IPS-18a (cell line): ENCODE measurements at regions not wholly inside any gene's neighbourhood (a gene's known extent, or its start where the extent isn't known, plus 50 kb on each side); places are given as distances from the start of the nearest gene placed in this dataset.

Experiments used
- H3K27ac ChIP-seq: one replicate; pipeline ENCODE4 v1.5.1; 2013; ENCODE audit warnings: low read length
- H3K27me3 ChIP-seq: one replicate; pipeline ENCODE4 v1.6.1; 2013; ENCODE audit warnings: mild to moderate bottlenecking, low read length; ENCODE audit not compliant: control insufficient read depth, insufficient read depth
- H3K36me3 ChIP-seq: one replicate; pipeline ENCODE4 v1.6.1; 2013; ENCODE audit warnings: low read depth, low read length; ENCODE audit not compliant: control insufficient read depth
- H3K4me1 ChIP-seq: one replicate; pipeline ENCODE4 v1.6.1; 2013; ENCODE audit warnings: low read depth, low read length; ENCODE audit not compliant: control insufficient read depth
- H3K4me3 ChIP-seq: one replicate; pipeline ENCODE4 v1.5.1; 2013; ENCODE audit warnings: low read length
- H3K9ac ChIP-seq: one replicate; pipeline ENCODE4 v1.6.1; 2013; ENCODE audit warnings: mild to moderate bottlenecking, low read length, moderate library complexity
- H3K9me3 ChIP-seq: one replicate; pipeline ENCODE4 v1.6.1; 2013; ENCODE audit warnings: low read depth, low read length; ENCODE audit not compliant: control insufficient read depth

- H3K4me3 ChIP-seq: no peak overlapping the region
- H3K27me3 ChIP-seq: no peaks in the 10 kb centered on the region
- H3K9ac ChIP-seq: no peak overlapping the region
- H3K4me1 ChIP-seq: no peaks in the 10 kb centered on the region
- no peak overlapping the region for H3K27ac ChIP-seq
- no peaks in the 10 kb centered on the region for H3K9me3 ChIP-seq
- H3K36me3 ChIP-seq: no peaks in the 10 kb centered on the region
Measured at GRCh38 chr13:72657379-72657778, 70.0 kb downstream of the MZT1 start.

- Histone ChIP-seq H3K27ac (no peak overlapping the region), H3K4me3 (no peak overlapping the region), H3K4me1 (no peaks in the 10 kb centered on the region), H3K9ac (no peak overlapping the region), H3K36me3 (no peaks in the 10 kb centered on the region), H3K9me3 (no peaks in the 10 kb centered on the region), H3K27me3 (no peaks in the 10 kb centered on the region)
Measured at GRCh38 chr13:72656357-72656756, 71.1 kb downstream of the MZT1 start.

GRCh38 chr13:72653506-72653905 lies 73.9 kb downstream of the MZT1 start:
- H3K9me3 ChIP-seq: no peaks in the 10 kb centered on the region

GRCh38 chr13:72652681-72653080 lies 74.7 kb downstream of the MZT1 start:
- Histone ChIP-seq H3K4me3 (no peak overlapping the region), H3K9me3 (no peaks in the 10 kb centered on the region), H3K27me3 (no peaks in the 10 kb centered on the region), H3K27ac (no peak overlapping the region), H3K4me1 (no peaks in the 10 kb centered on the region), H3K36me3 (no peaks in the 10 kb centered on the region), H3K9ac (no peak overlapping the region)

More at GRCh38 chr13:72653506-72653905, 73.9 kb downstream of the MZT1 start:
- Histone ChIP-seq H3K36me3 (no peaks in the 10 kb centered on the region), H3K9ac (no peak overlapping the region), H3K27me3 (no peaks in the 10 kb centered on the region), H3K4me1 (no peaks in the 10 kb centered on the region), H3K27ac (no peak overlapping the region), H3K4me3 (no peak overlapping the region)

- Histone ChIP-seq H3K27ac (no peak overlapping the region), H3K9me3 (no peaks in the 10 kb centered on the region), H3K36me3 (no peaks in the 10 kb centered on the region), H3K9ac (no peak overlapping the region), H3K4me3 (no peak overlapping the region), H3K27me3 (no peaks in the 10 kb centered on the region), H3K4me1 (no peaks in the 10 kb centered on the region)
Measured at GRCh38 chr13:72651144-72651543, 76.3 kb downstream of the MZT1 start.

GRCh38 chr13:72650051-72650700 lies 77.3 kb downstream of the MZT1 start:
- Histone ChIP-seq H3K9me3 (no peaks in the 10 kb centered on the region), H3K4me1 (no peaks in the 10 kb centered on the region), H3K4me3 (no peak overlapping the region), H3K9ac (no peak overlapping the region), H3K27ac (no peak overlapping the region), H3K36me3 (no peaks in the 10 kb centered on the region), H3K27me3 (no peaks in the 10 kb centered on the region)

- H3K27ac ChIP-seq: no peak overlapping the region
- H3K4me1 ChIP-seq: no peaks in the 10 kb centered on the region
- no peaks in the 10 kb centered on the region for H3K9me3 ChIP-seq
- H3K27me3 ChIP-seq: no peaks in the 10 kb centered on the region
- H3K9ac ChIP-seq: no peak overlapping the region
- no peaks in the 10 kb centered on the region for H3K36me3 ChIP-seq
- no peak overlapping the region for H3K4me3 ChIP-seq
Measured at GRCh38 chr13:72648513-72649065, 78.8 kb downstream of the MZT1 start.

- H3K4me1 ChIP-seq: no peaks in the 10 kb centered on the region
- H3K9me3 ChIP-seq: no peaks in the 10 kb centered on the region
- no peak overlapping the region for H3K27ac ChIP-seq
- no peak overlapping the region for H3K4me3 ChIP-seq
- H3K36me3 ChIP-seq: no peaks in the 10 kb centered on the region
- H3K9ac ChIP-seq: no peak overlapping the region
- H3K27me3 ChIP-seq: no peaks in the 10 kb centered on the region
Measured at GRCh38 chr13:72647422-72647821, 80.0 kb downstream of the MZT1 start.

- Histone ChIP-seq H3K4me1 (no peaks in the 10 kb centered on the region), H3K9ac (no peak overlapping the region), H3K4me3 (no peak overlapping the region), H3K36me3 (no peaks in the 10 kb centered on the region), H3K9me3 (no peaks in the 10 kb centered on the region), H3K27ac (no peak overlapping the region), H3K27me3 (no peaks in the 10 kb centered on the region)
Measured at GRCh38 chr13:72645521-72645920, 81.9 kb downstream of the MZT1 start.

GRCh38 chr13:72643311-72643989 lies 84.0 kb downstream of the MZT1 start:
- no peaks in the 10 kb centered on the region for H3K9me3 ChIP-seq
- H3K4me1 ChIP-seq: peaks cover 7% of the 10 kb centered on the region
- no peak overlapping the region for H3K27ac ChIP-seq
- no peak overlapping the region for H3K9ac ChIP-seq
- no peaks in the 10 kb centered on the region for H3K36me3 ChIP-seq
- no peak overlapping the region for H3K4me3 ChIP-seq
- H3K27me3 ChIP-seq: no peaks in the 10 kb centered on the region

GRCh38 chr13:72639377-72639776 lies 88.1 kb downstream of the MZT1 start:
- no peaks in the 10 kb centered on the region for H3K9me3 ChIP-seq
- H3K9ac ChIP-seq: no peak overlapping the region
- no peak overlapping the region for H3K27ac ChIP-seq
- H3K4me1 ChIP-seq: peaks cover 23% of the 10 kb centered on the region
- H3K36me3 ChIP-seq: no peaks in the 10 kb centered on the region
- no peak overlapping the region for H3K4me3 ChIP-seq
- no peaks in the 10 kb centered on the region for H3K27me3 ChIP-seq
